Loucy (cell line): ENCODE measurements at regions not wholly inside any gene's neighbourhood (a gene's known extent, or its start where the extent isn't known, plus 50 kb on each side); places are given as distances from the start of the nearest gene placed in this dataset.

Source experiments
- H2AFZ ChIP-seq: fragments of 200-600 bp; sonication (generic); 2 replicates; pipeline ENCODE4 v1.6.0; 2016; ENCODE audit warnings: antibody characterized with exemption, mild to moderate bottlenecking, low read length, moderate library complexity
- H3F3A ChIP-seq: fragments of 200-600 bp; 2 replicates; pipeline ENCODE4 v1.6.0; 2016; ENCODE audit warnings: antibody characterized with exemption, low read depth, mild to moderate bottlenecking
- H3K27me3 ChIP-seq: fragments of 200-600 bp; sonication (generic); 2 replicates; pipeline ENCODE4 v1.6.1; 2014; ENCODE audit warnings: low read length, mild to moderate bottlenecking; ENCODE audit not compliant: insufficient read depth, poor library complexity, severe bottlenecking
- H3K36me3 ChIP-seq: fragments of 200-600 bp; sonication (generic); 2 replicates; pipeline ENCODE4 v1.6.1; 2016; ENCODE audit warnings: low read length; ENCODE audit not compliant: insufficient read depth
- H3K4me1 ChIP-seq: fragments of 200-600 bp; sonication (generic); 2 replicates; pipeline ENCODE4 v1.5.1; 2014; ENCODE audit warnings: low read length, mild to moderate bottlenecking; ENCODE audit not compliant: insufficient read depth, poor library complexity, severe bottlenecking
- H3K4me2 ChIP-seq: fragments of 200-600 bp; sonication (generic); 2 replicates; pipeline ENCODE4 v1.6.0; 2014; ENCODE audit warnings: antibody characterized with exemption, low read length, low read depth, mild to moderate bottlenecking; ENCODE audit not compliant: poor library complexity, severe bottlenecking
- H3K4me3 ChIP-seq: fragments of 200-600 bp; sonication (generic); 2 replicates; pipeline ENCODE4 v1.5.1; 2014; ENCODE audit warnings: low read length, mild to moderate bottlenecking, mixed read lengths; ENCODE audit not compliant: poor library complexity, severe bottlenecking
- H3K79me2 ChIP-seq: fragments of 200-600 bp; sonication (generic); 2 replicates; pipeline ENCODE4 v1.6.1; 2014; ENCODE audit warnings: low read length; ENCODE audit not compliant: insufficient read depth
- H3K9ac ChIP-seq: fragments of 200-600 bp; sonication (generic); 2 replicates; pipeline ENCODE4 v1.6.0; 2014; ENCODE audit warnings: mild to moderate bottlenecking, low read depth, low read length, moderate library complexity; ENCODE audit not compliant: poor library complexity, severe bottlenecking
- H3K9me2 ChIP-seq: fragments of 200-600 bp; sonication (generic); replicated peaks from 2 replicates; pipeline ENCODE4 v1.6.1; 2016; ENCODE audit warnings: low read depth, low read length, mixed read lengths
- H3K9me3 ChIP-seq: fragments of 200-600 bp; sonication (generic); 2 replicates; pipeline ENCODE4 v1.6.1; 2014; ENCODE audit warnings: mild to moderate bottlenecking, antibody characterized with exemption, low read length, low read depth; ENCODE audit not compliant: insufficient read depth
- H4K20me1 ChIP-seq: fragments of 200-600 bp; sonication (generic); 2 replicates; pipeline ENCODE4 v1.6.0; 2014; ENCODE audit warnings: antibody characterized with exemption, low read length, mild to moderate bottlenecking; ENCODE audit not compliant: insufficient read depth, poor library complexity, severe bottlenecking
- CTCF ChIP-seq: fragments of 200-600 bp; sonication (generic); conservative IDR thresholded peaks from 2 replicates; pipeline ENCODE4 v1.5.1; 2014; ENCODE audit warnings: mild to moderate bottlenecking, antibody characterized with exemption, low read length
- EZH2phosphoT487 ChIP-seq: fragments of 200-600 bp; IDR thresholded peaks from 2 replicates; pipeline ENCODE4 v1.6.1; 2018; ENCODE audit warnings: antibody characterized with exemption, mild to moderate bottlenecking, moderate library complexity, borderline replicate concordance

GRCh38 chr2:236819275-236820002 lies 249.8 kb downstream of the ACKR3 start:
- Histone ChIP-seq H3K4me3 (no peak overlapping the region), H3K4me2 (no peak overlapping the region), H3K9me2 (no peaks in the 10 kb centered on the region), H3K4me1 (no peaks in the 10 kb centered on the region), H3K36me3 (no peaks in the 10 kb centered on the region), H3K9ac (no peak overlapping the region), H4K20me1 (no peaks in the 10 kb centered on the region), H3K79me2 (no peaks in the 10 kb centered on the region), H3K9me3 (peaks cover 3% of the 10 kb centered on the region; the same call in 1 of the 2 replicates), H2AFZ (no peak overlapping the region), H3F3A (no peaks in the 10 kb centered on the region), H3K27me3 (no peaks in the 10 kb centered on the region)
- TF ChIP-seq EZH2phosphoT487 (no peak), CTCF (no peak)

- Histone ChIP-seq H3K27me3 (no peaks in the 10 kb centered on the region), H3K9me2 (no peaks in the 10 kb centered on the region), H3K4me3 (no peak overlapping the region), H2AFZ (no peak overlapping the region), H3K36me3 (no peaks in the 10 kb centered on the region), H3K9me3 (peaks cover 3% of the 10 kb centered on the region; the same call in 1 of the 2 replicates), H3K9ac (no peak overlapping the region), H3K4me2 (no peak overlapping the region), H4K20me1 (no peaks in the 10 kb centered on the region), H3K4me1 (no peaks in the 10 kb centered on the region), H3K79me2 (no peaks in the 10 kb centered on the region), H3F3A (no peaks in the 10 kb centered on the region)
- TF ChIP-seq EZH2phosphoT487, result no peak
- no peak for TF ChIP-seq CTCF
Observed at GRCh38 chr2:236820763-236821344, 251.2 kb downstream of the ACKR3 start.

GRCh38 chr2:236823041-236823629 lies 253.5 kb downstream of the ACKR3 start:
- Histone ChIP-seq H3K27me3 (no peaks in the 10 kb centered on the region), H3K9me2 (no peaks in the 10 kb centered on the region)

More at GRCh38 chr2:236823041-236823629, 253.5 kb downstream of the ACKR3 start:
- Histone ChIP-seq H3K4me3 (no peak overlapping the region), H3K79me2 (no peaks in the 10 kb centered on the region), H3K9me3 (peaks cover 3% of the 10 kb centered on the region; the same call in 1 of the 2 replicates), H2AFZ (no peak overlapping the region), H3K4me2 (no peak overlapping the region), H3K36me3 (no peaks in the 10 kb centered on the region), H3K4me1 (no peaks in the 10 kb centered on the region), H4K20me1 (no peaks in the 10 kb centered on the region), H3F3A (no peaks in the 10 kb centered on the region), H3K9ac (no peak overlapping the region)
- TF ChIP-seq CTCF (no peak), EZH2phosphoT487 (no peak)
